ENCODE measurements at regions not wholly inside any gene's neighbourhood (a gene's known extent, or its start where the extent isn't known, plus 50 kb on each side); places are given as distances from the start of the nearest gene placed in this dataset.

DNA sequence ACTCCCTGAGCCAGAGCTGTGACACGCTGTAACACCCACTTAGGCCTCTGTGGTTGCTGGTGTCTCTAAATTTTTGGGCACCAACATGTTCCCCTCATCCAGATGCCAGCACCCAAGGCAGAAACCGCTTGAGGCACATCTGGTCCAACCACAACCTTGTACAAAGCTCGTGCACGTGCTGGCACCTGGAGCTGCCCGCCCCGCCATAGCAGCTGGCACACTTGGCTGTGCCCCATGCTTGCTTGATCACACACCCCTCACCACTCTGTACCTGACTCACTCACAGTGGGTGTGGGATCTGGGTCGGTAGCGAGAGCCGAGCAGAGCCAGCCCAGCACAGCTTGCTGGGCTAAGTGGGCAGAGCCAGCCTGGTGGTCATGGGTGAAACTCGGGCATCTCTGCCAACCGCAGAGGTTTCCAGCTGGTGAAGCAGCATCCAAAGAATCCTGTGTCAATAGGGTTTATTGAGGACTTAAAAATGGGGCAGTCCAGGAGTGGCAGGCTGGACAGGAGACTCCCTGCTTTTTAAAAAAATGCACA, 1210.4 kb downstream of the TYW1 start:
- no peak for ATAC-seq
- TF ChIP-seq POLR2AphosphoS5 (IDR thresholded peaks at IDR 0.05; ENCODE audit: low read depth) = no peak
- TF ChIP-seq EZH2phosphoT487 (IDR thresholded peaks at IDR 0.05; ENCODE audit: unreplicated experiment) = no peak
- TF ChIP-seq, protein P1, sequence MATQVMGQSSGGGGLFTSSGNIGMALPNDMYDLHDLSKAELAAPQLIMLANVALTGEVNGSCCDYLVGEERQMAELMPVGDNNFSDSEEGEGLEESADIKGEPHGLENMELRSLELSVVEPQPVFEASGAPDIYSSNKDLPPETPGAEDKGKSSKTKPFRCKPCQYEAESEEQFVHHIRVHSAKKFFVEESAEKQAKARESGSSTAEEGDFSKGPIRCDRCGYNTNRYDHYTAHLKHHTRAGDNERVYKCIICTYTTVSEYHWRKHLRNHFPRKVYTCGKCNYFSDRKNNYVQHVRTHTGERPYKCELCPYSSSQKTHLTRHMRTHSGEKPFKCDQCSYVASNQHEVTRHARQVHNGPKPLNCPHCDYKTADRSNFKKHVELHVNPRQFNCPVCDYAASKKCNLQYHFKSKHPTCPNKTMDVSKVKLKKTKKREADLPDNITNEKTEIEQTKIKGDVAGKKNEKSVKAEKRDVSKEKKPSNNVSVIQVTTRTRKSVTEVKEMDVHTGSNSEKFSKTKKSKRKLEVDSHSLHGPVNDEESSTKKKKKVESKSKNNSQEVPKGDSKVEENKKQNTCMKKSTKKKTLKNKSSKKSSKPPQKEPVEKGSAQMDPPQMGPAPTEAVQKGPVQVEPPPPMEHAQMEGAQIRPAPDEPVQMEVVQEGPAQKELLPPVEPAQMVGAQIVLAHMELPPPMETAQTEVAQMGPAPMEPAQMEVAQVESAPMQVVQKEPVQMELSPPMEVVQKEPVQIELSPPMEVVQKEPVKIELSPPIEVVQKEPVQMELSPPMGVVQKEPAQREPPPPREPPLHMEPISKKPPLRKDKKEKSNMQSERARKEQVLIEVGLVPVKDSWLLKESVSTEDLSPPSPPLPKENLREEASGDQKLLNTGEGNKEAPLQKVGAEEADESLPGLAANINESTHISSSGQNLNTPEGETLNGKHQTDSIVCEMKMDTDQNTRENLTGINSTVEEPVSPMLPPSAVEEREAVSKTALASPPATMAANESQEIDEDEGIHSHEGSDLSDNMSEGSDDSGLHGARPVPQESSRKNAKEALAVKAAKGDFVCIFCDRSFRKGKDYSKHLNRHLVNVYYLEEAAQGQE (IDR thresholded peaks at IDR 0.05; ENCODE audit: unreplicated experiment) = no peak
- no peak for TF ChIP-seq ZNF114 (CRISPR knock-in tag; IDR thresholded peaks at IDR 0.05)
- TF ChIP-seq, protein P2, sequence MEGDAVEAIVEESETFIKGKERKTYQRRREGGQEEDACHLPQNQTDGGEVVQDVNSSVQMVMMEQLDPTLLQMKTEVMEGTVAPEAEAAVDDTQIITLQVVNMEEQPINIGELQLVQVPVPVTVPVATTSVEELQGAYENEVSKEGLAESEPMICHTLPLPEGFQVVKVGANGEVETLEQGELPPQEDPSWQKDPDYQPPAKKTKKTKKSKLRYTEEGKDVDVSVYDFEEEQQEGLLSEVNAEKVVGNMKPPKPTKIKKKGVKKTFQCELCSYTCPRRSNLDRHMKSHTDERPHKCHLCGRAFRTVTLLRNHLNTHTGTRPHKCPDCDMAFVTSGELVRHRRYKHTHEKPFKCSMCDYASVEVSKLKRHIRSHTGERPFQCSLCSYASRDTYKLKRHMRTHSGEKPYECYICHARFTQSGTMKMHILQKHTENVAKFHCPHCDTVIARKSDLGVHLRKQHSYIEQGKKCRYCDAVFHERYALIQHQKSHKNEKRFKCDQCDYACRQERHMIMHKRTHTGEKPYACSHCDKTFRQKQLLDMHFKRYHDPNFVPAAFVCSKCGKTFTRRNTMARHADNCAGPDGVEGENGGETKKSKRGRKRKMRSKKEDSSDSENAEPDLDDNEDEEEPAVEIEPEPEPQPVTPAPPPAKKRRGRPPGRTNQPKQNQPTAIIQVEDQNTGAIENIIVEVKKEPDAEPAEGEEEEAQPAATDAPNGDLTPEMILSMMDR (conservative IDR thresholded peaks at IDR 0.05; ENCODE audit: low read depth in 2 of 2) = no peak
- no peak for TF ChIP-seq STAT1 (IDR thresholded peaks at IDR 0.05; ENCODE audit: unreplicated experiment)
- TF ChIP-seq, protein P3, sequence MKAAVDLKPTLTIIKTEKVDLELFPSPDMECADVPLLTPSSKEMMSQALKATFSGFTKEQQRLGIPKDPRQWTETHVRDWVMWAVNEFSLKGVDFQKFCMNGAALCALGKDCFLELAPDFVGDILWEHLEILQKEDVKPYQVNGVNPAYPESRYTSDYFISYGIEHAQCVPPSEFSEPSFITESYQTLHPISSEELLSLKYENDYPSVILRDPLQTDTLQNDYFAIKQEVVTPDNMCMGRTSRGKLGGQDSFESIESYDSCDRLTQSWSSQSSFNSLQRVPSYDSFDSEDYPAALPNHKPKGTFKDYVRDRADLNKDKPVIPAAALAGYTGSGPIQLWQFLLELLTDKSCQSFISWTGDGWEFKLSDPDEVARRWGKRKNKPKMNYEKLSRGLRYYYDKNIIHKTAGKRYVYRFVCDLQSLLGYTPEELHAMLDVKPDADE (IDR thresholded peaks at IDR 0.05) = no peak
- no peak for TF ChIP-seq ZNF331 (CRISPR knock-in tag; IDR thresholded peaks at IDR 0.05; ENCODE audit: low read depth)
- TF ChIP-seq EZH2 (IDR thresholded peaks at IDR 0.05; ENCODE audit: low read depth, unreplicated experiment) = no peak
- no peak for TF ChIP-seq CREB1 (CRISPR knock-in tag; IDR thresholded peaks at IDR 0.05; ENCODE audit: low read depth)
- TF ChIP-seq JUNB (IDR thresholded peaks at IDR 0.05; ENCODE audit: unreplicated experiment) = no peak
- TF ChIP-seq NANOG (IDR thresholded peaks at IDR 0.05; ENCODE audit: borderline replicate concordance) = no peak
- TF ChIP-seq, protein P4, sequence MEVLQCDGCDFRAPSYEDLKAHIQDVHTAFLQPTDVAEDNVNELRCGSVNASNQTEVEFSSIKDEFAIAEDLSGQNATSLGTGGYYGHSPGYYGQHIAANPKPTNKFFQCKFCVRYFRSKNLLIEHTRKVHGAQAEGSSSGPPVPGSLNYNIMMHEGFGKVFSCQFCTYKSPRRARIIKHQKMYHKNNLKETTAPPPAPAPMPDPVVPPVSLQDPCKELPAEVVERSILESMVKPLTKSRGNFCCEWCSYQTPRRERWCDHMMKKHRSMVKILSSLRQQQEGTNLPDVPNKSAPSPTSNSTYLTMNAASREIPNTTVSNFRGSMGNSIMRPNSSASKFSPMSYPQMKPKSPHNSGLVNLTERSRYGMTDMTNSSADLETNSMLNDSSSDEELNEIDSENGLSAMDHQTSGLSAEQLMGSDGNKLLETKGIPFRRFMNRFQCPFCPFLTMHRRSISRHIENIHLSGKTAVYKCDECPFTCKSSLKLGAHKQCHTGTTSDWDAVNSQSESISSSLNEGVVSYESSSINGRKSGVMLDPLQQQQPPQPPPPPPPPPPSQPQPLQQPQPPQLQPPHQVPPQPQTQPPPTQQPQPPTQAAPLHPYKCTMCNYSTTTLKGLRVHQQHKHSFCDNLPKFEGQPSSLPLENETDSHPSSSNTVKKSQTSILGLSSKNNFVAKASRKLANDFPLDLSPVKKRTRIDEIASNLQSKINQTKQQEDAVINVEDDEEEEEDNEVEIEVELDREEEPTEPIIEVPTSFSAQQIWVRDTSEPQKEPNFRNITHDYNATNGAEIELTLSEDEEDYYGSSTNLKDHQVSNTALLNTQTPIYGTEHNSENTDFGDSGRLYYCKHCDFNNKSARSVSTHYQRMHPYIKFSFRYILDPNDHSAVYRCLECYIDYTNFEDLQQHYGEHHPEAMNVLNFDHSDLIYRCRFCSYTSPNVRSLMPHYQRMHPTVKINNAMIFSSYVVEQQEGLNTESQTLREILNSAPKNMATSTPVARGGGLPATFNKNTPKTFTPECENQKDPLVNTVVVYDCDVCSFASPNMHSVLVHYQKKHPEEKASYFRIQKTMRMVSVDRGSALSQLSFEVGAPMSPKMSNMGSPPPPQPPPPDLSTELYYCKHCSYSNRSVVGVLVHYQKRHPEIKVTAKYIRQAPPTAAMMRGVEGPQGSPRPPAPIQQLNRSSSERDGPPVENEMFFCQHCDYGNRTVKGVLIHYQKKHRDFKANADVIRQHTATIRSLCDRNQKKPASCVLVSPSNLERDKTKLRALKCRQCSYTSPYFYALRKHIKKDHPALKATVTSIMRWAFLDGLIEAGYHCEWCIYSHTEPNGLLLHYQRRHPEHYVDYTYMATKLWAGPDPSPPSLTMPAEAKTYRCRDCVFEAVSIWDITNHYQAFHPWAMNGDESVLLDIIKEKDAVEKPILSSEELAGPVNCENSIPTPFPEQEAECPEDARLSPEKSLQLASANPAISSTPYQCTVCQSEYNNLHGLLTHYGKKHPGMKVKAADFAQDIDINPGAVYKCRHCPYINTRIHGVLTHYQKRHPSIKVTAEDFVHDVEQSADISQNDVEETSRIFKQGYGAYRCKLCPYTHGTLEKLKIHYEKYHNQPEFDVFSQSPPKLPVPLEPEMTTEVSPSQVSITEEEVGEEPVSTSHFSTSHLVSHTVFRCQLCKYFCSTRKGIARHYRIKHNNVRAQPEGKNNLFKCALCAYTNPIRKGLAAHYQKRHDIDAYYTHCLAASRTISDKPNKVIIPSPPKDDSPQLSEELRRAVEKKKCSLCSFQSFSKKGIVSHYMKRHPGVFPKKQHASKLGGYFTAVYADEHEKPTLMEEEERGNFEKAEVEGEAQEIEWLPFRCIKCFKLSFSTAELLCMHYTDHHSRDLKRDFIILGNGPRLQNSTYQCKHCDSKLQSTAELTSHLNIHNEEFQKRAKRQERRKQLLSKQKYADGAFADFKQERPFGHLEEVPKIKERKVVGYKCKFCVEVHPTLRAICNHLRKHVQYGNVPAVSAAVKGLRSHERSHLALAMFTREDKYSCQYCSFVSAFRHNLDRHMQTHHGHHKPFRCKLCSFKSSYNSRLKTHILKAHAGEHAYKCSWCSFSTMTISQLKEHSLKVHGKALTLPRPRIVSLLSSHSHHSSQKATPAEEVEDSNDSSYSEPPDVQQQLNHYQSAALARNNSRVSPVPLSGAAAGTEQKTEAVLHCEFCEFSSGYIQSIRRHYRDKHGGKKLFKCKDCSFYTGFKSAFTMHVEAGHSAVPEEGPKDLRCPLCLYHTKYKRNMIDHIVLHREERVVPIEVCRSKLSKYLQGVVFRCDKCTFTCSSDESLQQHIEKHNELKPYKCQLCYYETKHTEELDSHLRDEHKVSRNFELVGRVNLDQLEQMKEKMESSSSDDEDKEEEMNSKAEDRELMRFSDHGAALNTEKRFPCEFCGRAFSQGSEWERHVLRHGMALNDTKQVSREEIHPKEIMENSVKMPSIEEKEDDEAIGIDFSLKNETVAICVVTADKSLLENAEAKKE (CRISPR knock-in tag; IDR thresholded peaks at IDR 0.05) = no peak
- Histone ChIP-seq H3F3A (replicated peaks; ENCODE audit: low read depth) (no peaks in the 10 kb centered on the region), H4K20me1 (replicated peaks; ENCODE audit: insufficient read depth) (no peaks in the 10 kb centered on the region), H3K27ac (ENCODE audit: low read depth) (no peak overlapping the region), H3K79me2 (replicated peaks; ENCODE audit: insufficient read depth) (no peaks in the 10 kb centered on the region), H2AFZ (no peak overlapping the region), H3K4me3 (no peak overlapping the region), H3K4me1 (ENCODE audit: insufficient read depth) (no peaks in the 10 kb centered on the region), H3K36me3 (ENCODE audit: insufficient read depth) (no peaks in the 10 kb centered on the region), H3K4me2 (no peak overlapping the region), H3K9me2 (ENCODE audit: insufficient read depth) (no peaks in the 10 kb centered on the region), H3K27me3 (ENCODE audit: insufficient read depth) (no peaks in the 10 kb centered on the region)
- no peak overlapping the region for H3K4me3 Mint-ChIP-seq
- DNase-seq (ENCODE audit: low spot score) = no peak
- peaks cover 53% of the 10 kb centered on the region for H3K36me3 Mint-ChIP-seq (ENCODE audit: low read depth)
- H3K9me3 Mint-ChIP-seq = peaks cover 98% of the 10 kb centered on the region
- no peaks in the 10 kb centered on the region for H3K4me1 Mint-ChIP-seq
- H3K27me3 Mint-ChIP-seq (ENCODE audit: insufficient read depth, low read depth, poor library complexity) = peaks cover 5% of the 10 kb centered on the region
- H3K27ac Mint-ChIP-seq = no peak overlapping the region
